SK-N-MC (cell line): ENCODE measurements at regions not wholly inside any gene's neighbourhood (a gene's known extent, or its start where the extent isn't known, plus 50 kb on each side); places are given as distances from the start of the nearest gene placed in this dataset.

Source experiments
- EZH2 ChIP-seq: fragments of 200-600 bp; sonication (generic); IDR thresholded peaks from one replicate; pipeline ENCODE4 v1.6.1; 2017; ENCODE audit warnings: antibody characterized with exemption
- FOXP2 ChIP-seq: optimal IDR thresholded peaks from 2 replicates; pipeline ENCODE3; 2011; ENCODE audit warnings: mild to moderate bottlenecking, moderate library complexity; ENCODE audit not compliant: insufficient read depth; ENCODE audit errors: extremely low read length, control extremely low read depth
- POLR2AphosphoS5 ChIP-seq: IDR thresholded peaks from 2 replicates; pipeline ENCODE4 v1.6.1; 2012; ENCODE audit warnings: mild to moderate bottlenecking, low read depth, low read length, borderline replicate concordance

GRCh38 chr15:60095711-60096110, 91.6 kb downstream of the FOXB1 start:
- TF ChIP-seq EZH2 (no peak), POLR2AphosphoS5 (no peak), FOXP2 (no peak)
